DOHH2 (cell line): ENCODE measurements at regions not wholly inside any gene's neighbourhood (a gene's known extent, or its start where the extent isn't known, plus 50 kb on each side); places are given as distances from the start of the nearest gene placed in this dataset.

Experiments used
- EZH2phosphoT487 ChIP-seq: fragments of 200-600 bp; sonication (generic); IDR thresholded peaks from 2 replicates; pipeline ENCODE4 v1.6.1; 2017; ENCODE audit warnings: borderline replicate concordance, mild to moderate bottlenecking, antibody characterized with exemption, low read length, moderate library complexity, mixed read lengths
- TF ChIP-seq, protein P1 (sequence below): fragments of 200-600 bp; sonication (generic); IDR thresholded peaks from one replicate; pipeline ENCODE4 v1.5.1; 2014; ENCODE audit warnings: antibody characterized with exemption, mild to moderate bottlenecking, low read depth, low read length; ENCODE audit not compliant: poor library complexity, severe bottlenecking

DNA sequence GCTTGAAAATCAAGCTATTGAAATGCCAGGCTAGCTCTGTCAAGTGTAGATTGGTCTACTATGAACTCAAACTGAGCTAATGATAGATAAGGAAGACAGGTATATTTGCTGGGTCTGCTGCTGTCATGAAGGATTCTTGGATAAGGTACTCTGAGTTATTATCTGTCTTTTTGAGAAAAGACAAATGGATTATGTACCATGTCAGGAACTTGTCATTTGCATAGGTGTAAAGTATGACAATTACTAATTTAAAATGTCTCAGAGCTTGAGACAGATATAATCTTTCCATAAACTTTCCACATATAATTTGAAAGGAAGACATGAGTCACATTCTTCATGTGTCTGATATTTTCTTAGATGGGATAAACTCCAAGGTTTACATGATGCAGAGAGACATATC is 594.1 kb upstream of the PTPRD start:
- TF ChIP-seq, protein P1, sequence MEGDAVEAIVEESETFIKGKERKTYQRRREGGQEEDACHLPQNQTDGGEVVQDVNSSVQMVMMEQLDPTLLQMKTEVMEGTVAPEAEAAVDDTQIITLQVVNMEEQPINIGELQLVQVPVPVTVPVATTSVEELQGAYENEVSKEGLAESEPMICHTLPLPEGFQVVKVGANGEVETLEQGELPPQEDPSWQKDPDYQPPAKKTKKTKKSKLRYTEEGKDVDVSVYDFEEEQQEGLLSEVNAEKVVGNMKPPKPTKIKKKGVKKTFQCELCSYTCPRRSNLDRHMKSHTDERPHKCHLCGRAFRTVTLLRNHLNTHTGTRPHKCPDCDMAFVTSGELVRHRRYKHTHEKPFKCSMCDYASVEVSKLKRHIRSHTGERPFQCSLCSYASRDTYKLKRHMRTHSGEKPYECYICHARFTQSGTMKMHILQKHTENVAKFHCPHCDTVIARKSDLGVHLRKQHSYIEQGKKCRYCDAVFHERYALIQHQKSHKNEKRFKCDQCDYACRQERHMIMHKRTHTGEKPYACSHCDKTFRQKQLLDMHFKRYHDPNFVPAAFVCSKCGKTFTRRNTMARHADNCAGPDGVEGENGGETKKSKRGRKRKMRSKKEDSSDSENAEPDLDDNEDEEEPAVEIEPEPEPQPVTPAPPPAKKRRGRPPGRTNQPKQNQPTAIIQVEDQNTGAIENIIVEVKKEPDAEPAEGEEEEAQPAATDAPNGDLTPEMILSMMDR: no peak
- no peak for TF ChIP-seq EZH2phosphoT487
